T-helper 1 cell treated with Interleukin-12 subunit alpha and Interleukin-12 subunit beta and Interleukin-4 antibody, amounts not matched to agents 30 μg/mL and 1 μg/mL, for 36 hours (primary cell): ENCODE measurements at regions not wholly inside any gene's neighbourhood (a gene's known extent, or its start where the extent isn't known, plus 50 kb on each side); places are given as distances from the start of the nearest gene placed in this dataset.

Experiments
- H3K27ac Mint-ChIP-seq: one replicate; pipeline ENCODE4 v1.8.0; 2021; ENCODE audit warnings: mild to moderate bottlenecking, mixed read lengths
- H3K27me3 Mint-ChIP-seq: one replicate; pipeline ENCODE4 v1.8.0; 2021; ENCODE audit warnings: low read depth, mixed read lengths
- H3K36me3 Mint-ChIP-seq: one replicate; pipeline ENCODE4 v1.8.0; 2021; ENCODE audit warnings: low read depth, mixed read lengths
- H3K4me1 Mint-ChIP-seq: one replicate; pipeline ENCODE4 v1.8.0; 2021; ENCODE audit warnings: low read depth, mixed read lengths
- H3K4me3 Mint-ChIP-seq: one replicate; pipeline ENCODE4 v1.8.0; 2021; ENCODE audit warnings: mild to moderate bottlenecking, moderate library complexity, mixed read lengths
- H3K9me3 Mint-ChIP-seq: one replicate; pipeline ENCODE4 v1.8.0; 2021; ENCODE audit warnings: mixed read lengths

DNA sequence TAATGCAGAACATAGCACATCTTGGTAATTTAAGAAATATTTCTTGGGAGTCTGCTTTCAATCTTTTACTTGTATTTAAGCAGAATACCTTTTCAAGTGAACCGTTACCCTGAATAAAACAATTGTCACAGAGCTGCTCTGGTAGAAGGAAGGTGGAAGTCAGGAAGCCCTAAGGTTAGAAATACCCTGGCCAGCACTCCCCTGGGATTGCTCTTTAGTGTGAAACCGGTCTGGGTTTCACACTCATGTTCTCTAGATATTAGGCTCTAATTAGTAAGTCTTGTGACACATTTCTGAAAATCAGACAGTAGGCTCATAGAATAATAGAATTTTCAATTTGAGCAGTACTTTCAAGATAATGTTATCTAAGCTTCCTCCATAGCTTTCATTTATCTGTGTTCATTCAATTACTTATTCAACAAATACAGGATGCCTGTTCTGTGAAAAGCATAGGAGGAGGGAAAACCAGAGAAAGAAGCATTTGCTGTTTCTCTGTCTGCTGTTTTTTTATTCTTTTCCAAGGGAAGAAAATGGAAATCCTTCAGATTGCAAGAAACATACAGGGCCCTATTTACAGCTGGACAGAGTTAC is 825.5 kb downstream of the TLR4 start:
- Mint-ChIP-seq H3K9me3 (no peaks in the 10 kb centered on the region), H3K4me1 (no peaks in the 10 kb centered on the region), H3K27me3 (no peaks in the 10 kb centered on the region), H3K36me3 (no peaks in the 10 kb centered on the region), H3K4me3 (no peak overlapping the region), H3K27ac (no peak overlapping the region)

DNA sequence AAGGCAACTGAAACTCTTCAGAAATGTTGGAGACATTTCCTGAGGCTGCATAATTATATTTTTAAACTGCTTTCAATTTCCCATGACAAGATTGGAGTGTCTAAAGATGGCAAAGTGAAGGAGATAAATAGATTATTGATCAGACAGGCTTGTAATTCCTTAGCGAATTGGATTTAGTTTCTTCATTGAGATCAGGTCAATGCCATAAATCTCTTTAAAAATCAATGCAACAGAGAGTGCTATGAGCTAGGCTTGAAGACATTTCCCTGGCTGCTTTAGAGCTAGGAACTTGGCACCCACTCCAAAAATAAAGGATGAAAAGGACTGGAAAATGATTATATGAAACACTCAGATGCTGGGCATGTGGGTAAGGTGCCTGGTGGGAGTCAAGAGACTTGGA is 828.4 kb downstream of the TLR4 start:
- H3K27ac Mint-ChIP-seq, result no peak overlapping the region
- H3K9me3 Mint-ChIP-seq, result no peaks in the 10 kb centered on the region
- no peaks in the 10 kb centered on the region for H3K27me3 Mint-ChIP-seq
- H3K36me3 Mint-ChIP-seq, result no peaks in the 10 kb centered on the region
- no peaks in the 10 kb centered on the region for H3K4me1 Mint-ChIP-seq
- H3K4me3 Mint-ChIP-seq, result no peak overlapping the region

DNA sequence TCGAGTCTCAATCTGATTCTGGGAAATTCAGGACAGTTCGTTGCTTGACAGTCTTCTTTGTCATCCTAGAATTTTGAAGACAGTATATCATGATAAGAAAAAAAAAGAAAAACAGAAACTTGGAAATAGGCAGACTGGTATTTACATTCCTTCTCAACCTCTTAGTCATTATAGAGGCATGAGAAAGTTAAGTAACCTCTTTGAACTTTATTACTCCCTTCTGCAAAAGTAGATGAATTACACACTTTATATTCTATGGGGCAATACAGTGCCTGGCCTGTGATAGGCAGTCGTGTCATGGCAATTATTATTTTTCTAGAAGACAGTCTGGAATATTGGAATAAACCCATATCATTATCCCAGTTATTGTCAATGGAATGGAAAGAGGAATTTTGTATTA is 828.9 kb downstream of the TLR4 start:
- no peaks in the 10 kb centered on the region for H3K36me3 Mint-ChIP-seq
- H3K9me3 Mint-ChIP-seq, result no peaks in the 10 kb centered on the region
- H3K27ac Mint-ChIP-seq, result no peak overlapping the region
- no peaks in the 10 kb centered on the region for H3K4me1 Mint-ChIP-seq
- no peaks in the 10 kb centered on the region for H3K27me3 Mint-ChIP-seq
- H3K4me3 Mint-ChIP-seq, result no peak overlapping the region

DNA sequence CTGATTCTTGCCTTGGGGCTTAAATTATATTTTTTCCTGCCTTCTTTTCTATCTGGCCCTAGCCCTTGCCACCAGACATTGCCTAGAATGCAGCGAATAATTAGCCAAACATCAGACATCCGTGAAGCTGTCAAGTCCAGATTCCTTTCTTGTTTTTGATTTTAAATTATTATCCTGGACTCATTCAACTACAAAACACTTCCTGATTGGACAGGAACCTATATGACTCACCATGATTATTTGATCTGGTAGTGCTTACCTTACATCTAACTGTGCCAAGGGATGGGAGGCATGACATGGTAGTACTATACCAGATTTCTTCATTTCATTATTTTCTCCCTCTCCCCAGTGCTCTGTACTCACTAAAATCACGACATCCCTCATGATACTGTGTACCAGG is 829.6 kb downstream of the TLR4 start:
- no peak overlapping the region for H3K4me3 Mint-ChIP-seq

DNA sequence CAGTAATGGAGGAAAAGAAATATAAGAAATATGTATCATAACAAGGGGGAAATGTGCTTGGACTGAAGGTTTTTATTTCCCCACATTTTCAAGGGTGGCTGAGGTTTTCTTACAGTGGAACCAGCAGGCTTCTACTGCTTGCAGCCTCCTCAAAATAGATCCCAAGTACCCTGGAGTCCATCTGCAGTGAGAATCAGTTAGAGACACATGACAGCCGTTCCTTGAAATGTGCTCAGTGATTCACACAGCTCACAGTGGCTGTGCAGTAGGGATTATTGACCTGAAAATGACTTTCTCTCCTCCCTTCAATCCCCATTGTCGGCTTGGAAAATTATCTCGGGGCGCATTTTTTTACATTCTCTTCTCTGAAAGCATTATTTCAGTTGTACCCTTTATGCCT is 832.0 kb downstream of the TLR4 start:
- Mint-ChIP-seq H3K9me3 (no peaks in the 10 kb centered on the region), H3K4me3 (no peak overlapping the region), H3K27ac (no peak overlapping the region), H3K36me3 (no peaks in the 10 kb centered on the region), H3K4me1 (no peaks in the 10 kb centered on the region), H3K27me3 (no peaks in the 10 kb centered on the region)

More for the DNA sequence above, 829.6 kb downstream of the TLR4 start:
- Mint-ChIP-seq H3K27ac (no peak overlapping the region), H3K36me3 (no peaks in the 10 kb centered on the region), H3K4me1 (no peaks in the 10 kb centered on the region), H3K27me3 (no peaks in the 10 kb centered on the region), H3K9me3 (no peaks in the 10 kb centered on the region)

DNA sequence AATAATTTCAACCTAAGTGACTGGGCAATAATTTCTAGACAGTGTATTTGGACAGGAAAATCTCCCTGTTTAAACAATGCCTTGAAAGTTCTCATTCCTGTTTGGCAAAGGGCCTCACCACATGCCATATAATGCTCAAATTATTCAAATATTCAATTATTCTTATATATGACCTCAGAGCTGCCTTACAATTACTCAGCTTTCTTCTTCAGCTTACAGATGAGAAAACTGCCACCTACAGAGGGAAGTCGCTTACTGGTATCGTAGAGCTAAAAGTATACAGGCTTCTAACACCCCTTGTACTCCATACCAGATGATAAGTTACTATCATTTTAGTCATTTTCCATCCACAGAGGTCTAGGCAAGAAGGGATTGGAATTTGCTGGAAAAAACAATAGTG is 830.3 kb downstream of the BRINP1 start:
- Mint-ChIP-seq H3K4me1 (no peaks in the 10 kb centered on the region), H3K36me3 (no peaks in the 10 kb centered on the region), H3K27me3 (no peaks in the 10 kb centered on the region), H3K4me3 (no peak overlapping the region), H3K9me3 (no peaks in the 10 kb centered on the region), H3K27ac (no peak overlapping the region)

DNA sequence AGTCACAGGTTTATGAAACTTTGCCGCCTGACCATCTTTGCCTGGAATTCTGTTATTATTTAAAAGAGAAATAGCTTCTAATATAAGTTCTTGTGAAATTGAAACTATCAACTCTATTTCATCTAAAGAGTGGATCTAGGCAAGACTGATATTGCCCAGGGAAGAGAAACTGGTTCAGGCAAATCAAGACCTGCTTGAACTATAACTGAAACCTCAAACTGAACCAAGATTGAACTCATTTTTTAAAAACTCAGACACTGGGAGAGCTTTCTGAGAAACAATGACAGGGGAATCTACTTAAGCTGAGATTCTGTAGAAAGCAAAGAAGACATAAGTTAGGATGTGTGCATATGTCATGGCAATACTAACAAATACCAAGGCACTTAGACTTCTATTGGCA is 815.8 kb downstream of the BRINP1 start:
- Mint-ChIP-seq H3K27me3 (no peaks in the 10 kb centered on the region), H3K4me3 (no peak overlapping the region)

DNA sequence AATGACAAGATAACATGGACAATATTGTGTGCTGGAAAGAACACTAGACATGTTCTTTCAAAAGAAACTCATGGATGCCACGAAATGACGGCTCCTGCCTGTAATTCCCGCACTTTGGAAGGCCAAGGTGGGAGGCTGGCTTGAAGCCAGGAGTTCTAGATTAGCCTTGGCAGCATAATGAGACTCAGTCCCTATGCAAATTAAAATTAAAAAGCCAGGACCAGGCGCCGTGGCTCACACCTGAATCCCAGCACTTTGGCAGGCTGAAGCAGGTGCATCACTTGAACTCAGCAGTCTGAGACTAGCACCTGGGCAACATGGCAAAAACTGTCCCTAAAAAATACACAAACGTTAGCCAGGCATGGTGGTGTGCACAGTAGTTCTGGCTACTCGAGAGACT is 814.2 kb downstream of the BRINP1 start:
- H3K9me3 Mint-ChIP-seq, result peaks cover 6% of the 10 kb centered on the region
- no peaks in the 10 kb centered on the region for H3K27me3 Mint-ChIP-seq
- no peaks in the 10 kb centered on the region for H3K36me3 Mint-ChIP-seq
- H3K27ac Mint-ChIP-seq, result no peak overlapping the region
- H3K4me3 Mint-ChIP-seq, result no peak overlapping the region
- no peaks in the 10 kb centered on the region for H3K4me1 Mint-ChIP-seq

More for the DNA sequence above, 815.8 kb downstream of the BRINP1 start:
- Mint-ChIP-seq H3K4me1 (no peaks in the 10 kb centered on the region), H3K9me3 (peaks cover 6% of the 10 kb centered on the region), H3K36me3 (no peaks in the 10 kb centered on the region), H3K27ac (no peak overlapping the region)

DNA sequence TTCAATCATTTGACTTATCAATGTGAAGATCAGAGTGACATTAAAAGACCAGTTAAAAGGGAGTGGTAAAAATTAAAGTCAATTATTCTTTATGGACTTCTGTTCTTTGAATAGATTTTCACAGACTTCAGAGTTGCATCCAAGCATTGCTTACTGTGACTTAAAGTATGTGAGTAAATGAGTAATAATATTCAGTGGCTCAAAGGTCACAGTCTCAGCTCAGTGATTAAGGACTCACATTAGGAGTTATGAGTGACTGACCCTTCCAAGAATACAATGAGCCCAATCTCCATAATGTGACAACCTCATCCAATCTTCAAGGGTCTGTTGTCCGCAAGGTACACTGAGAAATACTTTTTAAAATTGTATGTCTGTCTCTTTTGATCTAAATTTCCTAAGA is 811.2 kb downstream of the BRINP1 start:
- Mint-ChIP-seq H3K9me3 (no peaks in the 10 kb centered on the region), H3K27me3 (no peaks in the 10 kb centered on the region), H3K27ac (no peak overlapping the region), H3K36me3 (no peaks in the 10 kb centered on the region), H3K4me3 (no peak overlapping the region), H3K4me1 (no peaks in the 10 kb centered on the region)

DNA sequence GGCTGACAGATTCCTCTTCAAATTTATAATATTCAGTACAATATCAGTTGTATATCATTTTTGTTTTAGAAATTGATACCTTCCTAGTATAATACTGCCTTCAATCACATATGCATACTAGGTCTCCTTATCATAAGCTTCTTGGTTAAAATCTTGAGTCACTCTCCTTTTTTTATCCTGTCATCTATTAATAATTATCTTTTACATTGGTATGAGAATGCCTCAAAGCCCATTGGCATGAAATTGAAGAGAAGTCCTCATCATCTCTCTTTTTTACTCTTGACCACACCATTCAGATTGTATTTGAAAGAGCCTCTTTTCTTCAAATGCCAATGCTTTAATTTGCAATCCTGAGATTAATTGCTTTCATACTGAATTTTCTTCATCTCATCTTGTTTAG is 810.3 kb downstream of the BRINP1 start:
- no peaks in the 10 kb centered on the region for H3K9me3 Mint-ChIP-seq
- H3K27me3 Mint-ChIP-seq, result no peaks in the 10 kb centered on the region
- no peaks in the 10 kb centered on the region for H3K36me3 Mint-ChIP-seq
- no peak overlapping the region for H3K4me3 Mint-ChIP-seq
- H3K27ac Mint-ChIP-seq, result no peak overlapping the region
- H3K4me1 Mint-ChIP-seq, result no peaks in the 10 kb centered on the region

DNA sequence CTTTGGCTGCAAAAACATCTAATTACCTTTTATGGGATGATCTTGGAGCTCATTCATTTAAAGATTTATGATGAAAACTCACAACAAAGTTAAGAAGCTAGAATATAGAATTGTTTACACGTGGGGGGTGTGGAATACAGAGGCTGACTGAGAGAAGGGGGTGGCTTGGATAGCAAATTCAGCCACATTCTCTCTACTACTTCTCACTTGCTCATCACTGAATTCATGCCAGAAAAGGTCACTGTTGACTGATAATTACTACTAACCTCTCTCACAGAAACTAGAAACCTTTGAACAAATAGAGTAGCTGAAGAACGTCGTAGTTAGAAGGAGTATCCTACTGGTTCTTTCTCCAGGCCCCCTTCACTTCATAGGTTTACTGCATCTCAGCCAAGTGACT is 808.2 kb downstream of the BRINP1 start:
- Mint-ChIP-seq H3K27ac (no peak overlapping the region), H3K36me3 (no peaks in the 10 kb centered on the region), H3K9me3 (no peaks in the 10 kb centered on the region), H3K4me1 (no peaks in the 10 kb centered on the region), H3K4me3 (no peak overlapping the region), H3K27me3 (no peaks in the 10 kb centered on the region)

DNA sequence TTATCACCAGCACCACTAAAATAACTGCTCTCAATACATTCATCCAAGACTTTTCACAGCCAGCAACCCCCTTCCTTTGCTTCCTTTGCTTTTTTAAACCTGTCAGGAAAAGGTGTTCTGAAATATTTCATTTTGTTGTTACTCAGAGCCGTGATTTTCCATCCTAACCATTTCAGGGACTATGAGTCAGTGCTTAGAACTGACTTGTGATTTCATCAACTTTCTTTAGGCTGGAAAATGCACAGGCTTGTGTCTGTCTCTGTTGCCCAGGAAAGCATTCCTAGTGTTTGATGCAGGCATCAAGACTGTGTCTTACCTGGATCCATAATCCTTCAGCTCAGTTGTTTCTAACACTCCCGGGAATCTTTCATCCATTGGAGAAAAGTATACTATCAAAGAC is 805.6 kb downstream of the BRINP1 start:
- Mint-ChIP-seq H3K27me3 (no peaks in the 10 kb centered on the region), H3K27ac (no peak overlapping the region), H3K4me3 (no peak overlapping the region), H3K4me1 (no peaks in the 10 kb centered on the region), H3K9me3 (no peaks in the 10 kb centered on the region), H3K36me3 (no peaks in the 10 kb centered on the region)

DNA sequence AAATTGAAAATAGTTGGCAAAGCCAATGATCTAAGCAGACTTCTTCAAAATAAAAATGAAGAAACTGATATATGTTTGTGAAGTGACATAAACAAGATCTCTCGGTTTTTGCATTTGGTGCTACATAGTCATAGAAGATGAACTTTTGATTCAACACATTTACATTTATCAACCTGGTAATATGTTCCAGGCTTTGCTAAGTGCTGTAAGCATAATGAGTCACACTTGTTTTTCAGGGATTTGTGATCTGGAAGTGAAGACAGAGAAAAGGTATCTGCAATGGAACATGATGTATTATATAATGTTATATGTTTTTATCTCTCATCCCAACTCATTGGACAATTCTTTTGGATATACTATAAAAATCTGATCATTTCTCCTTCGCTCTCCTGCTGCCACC is 801.4 kb downstream of the BRINP1 start:
- H3K36me3 Mint-ChIP-seq, result no peaks in the 10 kb centered on the region
- H3K9me3 Mint-ChIP-seq, result peaks cover 6% of the 10 kb centered on the region
- H3K27me3 Mint-ChIP-seq, result no peaks in the 10 kb centered on the region
- no peak overlapping the region for H3K4me3 Mint-ChIP-seq
- H3K27ac Mint-ChIP-seq, result no peak overlapping the region
- no peaks in the 10 kb centered on the region for H3K4me1 Mint-ChIP-seq

DNA sequence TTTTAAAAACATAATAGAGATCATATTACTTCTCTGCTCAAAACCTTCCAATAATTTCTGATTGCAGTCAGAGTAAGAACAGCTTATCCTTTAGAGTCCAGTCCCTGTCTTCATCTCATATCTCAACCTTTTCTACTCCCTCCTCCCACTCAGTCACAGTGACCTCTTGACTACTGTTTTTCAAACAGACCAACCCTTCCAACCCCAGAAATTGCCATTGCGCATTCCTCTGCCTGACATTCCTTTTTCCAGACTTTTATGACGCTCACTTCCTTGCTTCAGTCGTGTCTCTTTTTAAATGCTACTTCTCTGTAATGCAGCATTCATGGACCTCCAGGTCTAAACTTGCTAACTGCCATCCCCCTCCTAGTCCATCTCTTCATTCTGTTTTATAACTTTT is 800.5 kb downstream of the BRINP1 start:
- no peaks in the 10 kb centered on the region for H3K4me1 Mint-ChIP-seq
- H3K27ac Mint-ChIP-seq, result no peak overlapping the region
- H3K27me3 Mint-ChIP-seq, result no peaks in the 10 kb centered on the region
- no peak overlapping the region for H3K4me3 Mint-ChIP-seq
- H3K9me3 Mint-ChIP-seq, result peaks cover 7% of the 10 kb centered on the region
- no peaks in the 10 kb centered on the region for H3K36me3 Mint-ChIP-seq

DNA sequence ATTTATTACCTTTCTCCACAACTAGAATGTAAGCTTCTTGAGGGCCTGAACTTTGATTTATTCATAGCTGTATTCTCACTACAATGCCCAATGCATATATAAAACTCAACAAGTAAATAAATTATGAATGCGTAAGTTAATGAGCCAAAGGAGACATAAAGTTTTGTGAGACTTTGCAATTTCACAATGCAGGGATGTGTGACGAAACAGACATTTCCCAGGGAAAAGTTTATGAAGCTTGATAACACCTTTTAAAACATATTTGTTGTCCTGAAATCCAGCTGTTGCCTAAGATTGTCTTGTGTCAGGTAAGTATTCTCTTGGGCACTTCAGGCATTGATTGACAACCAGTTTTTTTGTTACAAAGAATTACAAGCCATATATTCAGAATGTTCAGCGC is 800.1 kb downstream of the BRINP1 start:
- Mint-ChIP-seq H3K4me1 (no peaks in the 10 kb centered on the region), H3K27me3 (no peaks in the 10 kb centered on the region), H3K4me3 (no peak overlapping the region), H3K9me3 (peaks cover 7% of the 10 kb centered on the region), H3K27ac (no peak overlapping the region), H3K36me3 (no peaks in the 10 kb centered on the region)

DNA sequence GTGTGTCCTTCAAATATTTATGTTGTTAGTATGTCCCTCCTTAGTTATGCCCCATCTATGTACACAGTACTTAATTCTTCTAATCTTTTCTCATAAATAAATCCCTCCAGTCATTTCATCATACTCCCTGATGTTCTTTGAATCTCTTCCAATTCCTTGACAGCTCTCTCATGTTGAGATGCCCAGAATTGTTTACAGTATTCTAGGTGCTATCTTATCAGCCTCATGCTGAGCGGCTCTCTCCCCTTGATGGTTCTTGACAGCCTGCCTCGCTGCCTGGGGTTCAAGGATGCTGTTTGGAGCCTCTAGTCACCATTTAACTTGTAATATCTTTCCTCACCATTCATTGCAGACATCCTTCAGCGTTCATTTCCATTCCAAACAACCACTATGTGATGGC is 799.2 kb downstream of the BRINP1 start:
- peaks cover 7% of the 10 kb centered on the region for H3K9me3 Mint-ChIP-seq
- no peak overlapping the region for H3K4me3 Mint-ChIP-seq
- no peaks in the 10 kb centered on the region for H3K27me3 Mint-ChIP-seq
- H3K4me1 Mint-ChIP-seq, result no peaks in the 10 kb centered on the region
- H3K36me3 Mint-ChIP-seq, result no peaks in the 10 kb centered on the region
- H3K27ac Mint-ChIP-seq, result no peak overlapping the region
